Right lobe of liver (tissue), 6 donors: ENCODE measurements at regions not wholly inside any gene's neighbourhood (a gene's known extent, or its start where the extent isn't known, plus 50 kb on each side); places are given as distances from the start of the nearest gene placed in this dataset.

ENCODE experiments used
- ATAC-seq, 4 donors: fragments of 200-7000 bp; cut with Tn5 transposase; one replicate each; pipeline ENCODE4 v1.9.1; 2020; ENCODE audit warnings: mild to moderate bottlenecking in 4 of 4, moderate library complexity in 4 of 4
- DNase-seq, 3 donors: peaks; one replicate each; pipeline ENCODE4 v3.0.0-alpha.2; 2020
- H3K27ac ChIP-seq, 3 donors: fragments of 200-600 bp; one replicate each; pipeline ENCODE4 v1.8.0; 2022
- H3K27me3 ChIP-seq, 2 donors: fragments of 200-600 bp; one replicate each; pipeline ENCODE4 v1.8.0; 2022
- H3K36me3 ChIP-seq, 4 donors: fragments of 200-600 bp; sonication (generic) in 1 of 4; one replicate each; pipeline versions ENCODE4 v1.5.1 to v1.8.0; 2017 to 2022; ENCODE audit warnings: control low read depth in 1 of 4
- H3K4me1 ChIP-seq, 4 donors: fragments of 200-600 bp; sonication (generic) in 1 of 4; one replicate each; pipeline versions ENCODE4 v1.5.1 to v1.8.0; 2017 to 2022; ENCODE audit warnings: control low read depth in 1 of 4
- H3K4me3 ChIP-seq, 3 donors: fragments of 200-600 bp; one replicate each; pipeline ENCODE4 v1.8.0; 2022
- H3K9me3 ChIP-seq, 4 donors: fragments of 200-600 bp; sonication (generic) in 1 of 4; one replicate each; pipeline versions ENCODE4 v1.5.1 to v1.8.0; 2017 to 2022; ENCODE audit warnings: control low read depth in 1 of 4
- CTCF ChIP-seq, 4 donors: fragments of 200-600 bp in 3 of 4; fragments of 450-650 bp in 1 of 4; IDR thresholded peaks; one replicate each; pipeline versions ENCODE4 v1.5.1 to v1.8.0; 2016 to 2022; ENCODE audit warnings: antibody characterized with exemption in 4 of 4, mild to moderate bottlenecking in 2 of 4
- POLR2A ChIP-seq: fragments of 450-650 bp; IDR thresholded peaks from one replicate; pipeline ENCODE4 v1.6.1; 2017; ENCODE audit warnings: antibody characterized with exemption, mild to moderate bottlenecking
- WGBS: methylation state at CpG from one replicate; pipeline ENCODE4 v1.1.6; 2018; ENCODE audit warnings: low coverage, low lambda C conversion rate; ENCODE audit not compliant: insufficient coverage; ENCODE audit errors: missing lambda C conversion rate; 5-methylcytosine and 5-hydroxymethylcytosine counted together
- intact Hi-C, 2 donors: fragments of 100-400 bp; cut with DNase I; formaldehyde crosslinking; loops; one replicate each; pipeline versions ENCODE4 v1.11.2 to v1.14.1; 2022
- donor health status: DM: no; HTN: yes; CAD: no.
- donor health status: DM: no; HTN: no; CAD: no.
- donor health status: DM: no; HTN: no; CAD: no.
- donor health status: DM: no; HTN: yes; CAD: no.
- donor health status: DM: no; HTN: yes; CAD: no.

DNA sequence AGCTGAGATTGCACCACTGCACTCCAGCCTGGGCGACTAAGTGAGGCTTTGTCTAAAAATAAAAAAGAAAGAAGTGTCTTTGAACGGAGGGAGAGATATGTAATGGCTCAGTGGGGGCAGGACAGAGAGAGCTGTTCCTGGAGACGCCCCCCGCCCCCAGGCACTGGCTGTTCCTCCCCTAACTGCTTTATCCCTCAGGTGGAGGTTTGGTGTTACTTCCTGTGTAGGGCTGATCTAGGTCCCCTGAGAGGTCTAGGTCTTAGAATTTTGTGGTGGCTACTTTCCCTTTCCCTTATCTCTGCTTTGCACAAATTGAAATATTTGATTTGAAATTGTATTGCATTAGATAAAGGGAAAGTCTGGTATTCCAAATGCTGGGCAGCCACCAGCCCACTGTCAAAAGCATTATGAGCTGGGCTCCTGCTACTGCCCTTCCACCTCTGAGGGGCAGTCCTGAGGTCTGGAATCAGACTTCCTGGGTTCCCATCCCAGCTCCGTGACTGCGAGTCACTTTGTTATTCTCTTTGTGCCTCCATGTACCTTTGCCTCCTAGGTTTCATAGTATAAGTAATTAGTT, 134.8 kb upstream of the KIF26B start:
- intact Hi-C loops = no loop called here
- no peak for DNase-seq
- H3K27me3 ChIP-seq = no peaks in the 10 kb centered on the region
- ATAC-seq = no peak
- no peak overlapping the region for H3K27ac ChIP-seq
- WGBS = 74% methylated on average over 3 of the region's 6 CpGs
- no peak for TF ChIP-seq POLR2A
- no peak for TF ChIP-seq CTCF (IDR thresholded peaks at IDR 0.05)
- no peaks in the 10 kb centered on the region for H3K4me1 ChIP-seq
- H3K9me3 ChIP-seq = no peaks in the 10 kb centered on the region
- H3K36me3 ChIP-seq = no peaks in the 10 kb centered on the region
- H3K4me3 ChIP-seq = no peak overlapping the region

- H3K9me3 ChIP-seq = no peaks in the 10 kb centered on the region
- TF ChIP-seq POLR2A (no peak), CTCF (IDR thresholded peaks at IDR 0.05) (no peak)
- H3K27me3 ChIP-seq = no peaks in the 10 kb centered on the region
- H3K36me3 ChIP-seq = no peaks in the 10 kb centered on the region
- DNase-seq (no peak), ATAC-seq (no peak)
- intact Hi-C loops = no loop called here
- no peak overlapping the region for H3K4me3 ChIP-seq
- WGBS = 96% methylated on average over 4 of the region's 4 CpGs
- no peaks in the 10 kb centered on the region for H3K4me1 ChIP-seq
- no peak overlapping the region for H3K27ac ChIP-seq
These were observed 138.1 kb upstream of the KIF26B start for GRCh38 chr1:245016700-245017099.

DNA sequence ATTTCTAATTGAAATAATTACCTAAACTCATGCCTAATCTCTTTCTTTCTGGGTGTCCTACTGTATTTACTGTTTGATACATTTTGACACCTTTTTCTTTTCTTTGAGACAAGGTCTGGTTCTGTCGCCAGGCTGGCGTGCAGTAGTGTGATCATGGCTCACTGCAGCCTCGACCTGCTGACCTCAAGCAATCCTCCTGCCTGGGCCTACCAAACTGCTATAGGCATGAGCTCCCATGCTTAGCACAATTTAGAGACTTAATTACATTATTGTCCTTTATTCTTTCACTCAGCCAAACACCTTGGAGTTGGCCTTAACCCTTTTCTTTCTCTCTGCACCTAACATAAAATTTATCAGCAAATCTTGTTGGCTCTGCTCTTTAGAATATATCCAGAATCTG, 139.8 kb upstream of the KIF26B start:
- 80% methylated on average over 3 of the region's 3 CpGs for WGBS
- DNase-seq (no peak), ATAC-seq (no peak)
- Histone ChIP-seq H3K27me3 (no peaks in the 10 kb centered on the region), H3K9me3 (no peaks in the 10 kb centered on the region), H3K36me3 (no peaks in the 10 kb centered on the region), H3K27ac (no peak overlapping the region), H3K4me1 (no peaks in the 10 kb centered on the region), H3K4me3 (no peak overlapping the region)
- TF ChIP-seq CTCF (IDR thresholded peaks at IDR 0.05) = no peak
- TF ChIP-seq POLR2A = no peak
- intact Hi-C loops = no loop called here

GRCh38 chr1:245014247-245015029, 140.3 kb upstream of the KIF26B start:
- Histone ChIP-seq H3K36me3 (no peaks in the 10 kb centered on the region), H3K4me3 (no peak overlapping the region), H3K4me1 (no peaks in the 10 kb centered on the region), H3K27me3 (no peaks in the 10 kb centered on the region), H3K9me3 (no peaks in the 10 kb centered on the region), H3K27ac (no peak overlapping the region)
- no peak for TF ChIP-seq POLR2A
- TF ChIP-seq CTCF (IDR thresholded peaks at IDR 0.05) = no peak
- no peak for ATAC-seq
- no peak for DNase-seq
- 92% methylated on average over 3 of the region's 3 CpGs for WGBS
- intact Hi-C loops = no loop called here
